ENCODE measurements at regions not wholly inside any gene's neighbourhood (a gene's known extent, or its start where the extent isn't known, plus 50 kb on each side); places are given as distances from the start of the nearest gene placed in this dataset.

GRCh38 chr20:11429889-11430519, 487.7 kb upstream of the BTBD3 start:
- ATAC-seq (no peak; the same call in 2 of the 3 replicates), DNase-seq (ENCODE audit: low read depth, low spot score) (no peak), FAIRE-seq (no peak)
- Histone ChIP-seq H2AFZ (ENCODE audit: control insufficient read depth, low read depth, low read length) (no peak overlapping the region), H3K27me3 (replicated peaks in 1 of 2; ENCODE audit: control insufficient read depth in 2 of 2, insufficient read depth in 2 of 2, low read length in 1 of 2) (no peaks in the 10 kb centered on the region), H3K9me3 (replicated peaks; ENCODE audit: control insufficient read depth, insufficient read depth, low read length) (no peaks in the 10 kb centered on the region), H3K36me3 (ENCODE audit: control insufficient read depth in 2 of 2, insufficient read depth in 2 of 2, low read length in 1 of 2) (no peaks in the 10 kb centered on the region), H4K20me1 (ENCODE audit: control insufficient read depth, insufficient read depth) (no peaks in the 10 kb centered on the region), H3K9ac (ENCODE audit: control insufficient read depth, insufficient read depth, low read length) (no peak overlapping the region), H3K4me1 (ENCODE audit: control insufficient read depth, insufficient read depth, low read length) (no peaks in the 10 kb centered on the region), H3K79me2 (ENCODE audit: control insufficient read depth, insufficient read depth, low read length) (no peaks in the 10 kb centered on the region), H3K4me2 (ENCODE audit: control insufficient read depth, insufficient read depth) (no peak overlapping the region), H3K4me3 (no peak overlapping the region), H3K27ac (ENCODE audit: control insufficient read depth, insufficient read depth) (no peak overlapping the region)
- no peak for TF ChIP-seq JUND (IDR thresholded peaks at IDR 0.05; ENCODE audit: low read depth, low read length)
- no peak for TF ChIP-seq WRNIP1 (IDR thresholded peaks at IDR 0.05; ENCODE audit: borderline replicate concordance, low read depth, low read length)
- TF ChIP-seq POLR2AphosphoS5 (IDR thresholded peaks at IDR 0.05; ENCODE audit: low read length): no peak
- no peak for TF ChIP-seq YBX1 (IDR thresholded peaks at IDR 0.05)
- no peak for TF ChIP-seq JUNB (IDR thresholded peaks at IDR 0.05)
- no peak for TF ChIP-seq SRF (IDR thresholded peaks at IDR 0.05; ENCODE audit: low read depth in 2 of 2, low read length in 2 of 2)
- TF ChIP-seq MYB (IDR thresholded peaks at IDR 0.05; ENCODE audit: borderline replicate concordance, low read depth, low read length): no peak
- no peak for TF ChIP-seq GABPA (IDR thresholded peaks at IDR 0.05; ENCODE audit: low read depth)
- TF ChIP-seq NFXL1 (IDR thresholded peaks at IDR 0.05; ENCODE audit: borderline replicate concordance): no peak
- TF ChIP-seq ATF2 (IDR thresholded peaks at IDR 0.05; ENCODE audit: low read length): no peak
- TF ChIP-seq BCL3 (IDR thresholded peaks at IDR 0.05; ENCODE audit: borderline replicate concordance, insufficient read depth, low read depth, low read length, poor library complexity, severe bottlenecking): no peak
- no peak for TF ChIP-seq MTA3 (IDR thresholded peaks at IDR 0.05; ENCODE audit: borderline replicate concordance, low read length)
- TF ChIP-seq, protein P1, sequence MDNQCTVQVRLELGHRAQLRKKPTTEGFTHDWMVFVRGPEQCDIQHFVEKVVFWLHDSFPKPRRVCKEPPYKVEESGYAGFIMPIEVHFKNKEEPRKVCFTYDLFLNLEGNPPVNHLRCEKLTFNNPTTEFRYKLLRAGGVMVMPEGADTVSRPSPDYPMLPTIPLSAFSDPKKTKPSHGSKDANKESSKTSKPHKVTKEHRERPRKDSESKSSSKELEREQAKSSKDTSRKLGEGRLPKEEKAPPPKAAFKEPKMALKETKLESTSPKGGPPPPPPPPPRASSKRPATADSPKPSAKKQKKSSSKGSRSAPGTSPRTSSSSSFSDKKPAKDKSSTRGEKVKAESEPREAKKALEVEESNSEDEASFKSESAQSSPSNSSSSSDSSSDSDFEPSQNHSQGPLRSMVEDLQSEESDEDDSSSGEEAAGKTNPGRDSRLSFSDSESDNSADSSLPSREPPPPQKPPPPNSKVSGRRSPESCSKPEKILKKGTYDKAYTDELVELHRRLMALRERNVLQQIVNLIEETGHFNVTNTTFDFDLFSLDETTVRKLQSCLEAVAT (IDR thresholded peaks at IDR 0.05): no peak
- no peak for TF ChIP-seq MYC (IDR thresholded peaks at IDR 0.05; ENCODE audit: insufficient read depth, insufficient read length, insufficient replicate concordance, low read length, severe bottlenecking)
- TF ChIP-seq, protein P2, sequence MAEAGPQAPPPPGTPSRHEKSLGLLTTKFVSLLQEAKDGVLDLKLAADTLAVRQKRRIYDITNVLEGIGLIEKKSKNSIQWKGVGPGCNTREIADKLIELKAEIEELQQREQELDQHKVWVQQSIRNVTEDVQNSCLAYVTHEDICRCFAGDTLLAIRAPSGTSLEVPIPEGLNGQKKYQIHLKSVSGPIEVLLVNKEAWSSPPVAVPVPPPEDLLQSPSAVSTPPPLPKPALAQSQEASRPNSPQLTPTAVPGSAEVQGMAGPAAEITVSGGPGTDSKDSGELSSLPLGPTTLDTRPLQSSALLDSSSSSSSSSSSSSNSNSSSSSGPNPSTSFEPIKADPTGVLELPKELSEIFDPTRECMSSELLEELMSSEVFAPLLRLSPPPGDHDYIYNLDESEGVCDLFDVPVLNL (IDR thresholded peaks at IDR 0.05; ENCODE audit: low read depth, low read length): no peak
- TF ChIP-seq MXI1 (IDR thresholded peaks at IDR 0.05; ENCODE audit: low read depth, low read length): no peak
- no peak for TF ChIP-seq ZNF622 (IDR thresholded peaks at IDR 0.05)
- no peak for TF ChIP-seq CREM (IDR thresholded peaks at IDR 0.05; ENCODE audit: low read depth)
- no peak for TF ChIP-seq CHD2 (IDR thresholded peaks at IDR 0.05; ENCODE audit: borderline replicate concordance, low read depth, low read length)
- ChIA-PET SMC1A (ENCODE audit: uncharacterized antibody, unreplicated experiment) (interaction anchor here (0.8 to 2.1 kb wide), 7 partner anchors 18 to 110 kb away, joined by 3 to 7 read pairs (median 4); no protein-coding TSS in a partner anchor), RAD21 (ENCODE audit: unreplicated experiment) (interaction anchor here (1.0 to 1.8 kb wide), 5 partner anchors 16 to 140 kb away, joined by 3 to 5 read pairs (median 3); no protein-coding TSS in a partner anchor), POLR2A (interaction anchor here (0.6 kb wide), 1 partner anchor 771 kb away, joined by 3 read pairs; no protein-coding TSS in a partner anchor), CTCF (interaction anchor here (0.8 to 1.2 kb wide), 2 partner anchors 10 to 113 kb away, joined by 3 to 7 read pairs; no protein-coding TSS in a partner anchor)
- in situ Hi-C loops (cut with MboI) (no loop called here), intact Hi-C loops (cut with micrococcal nuclease; ENCODE audit: unreplicated experiment) (no loop called here)
- 8% methylated on average over 4 of the region's 5 CpGs for WGBS (ENCODE audit: insufficient coverage, insufficient replicate concordance, low lambda C conversion rate, missing lambda C conversion rate)
- no TSS peak for BruUV-seq (replicated peaks)

Measured in GM12878 (cell line).